ENCODE measurements at regions not wholly inside any gene's neighbourhood (a gene's known extent, or its start where the extent isn't known, plus 50 kb on each side); places are given as distances from the start of the nearest gene placed in this dataset.

DNA sequence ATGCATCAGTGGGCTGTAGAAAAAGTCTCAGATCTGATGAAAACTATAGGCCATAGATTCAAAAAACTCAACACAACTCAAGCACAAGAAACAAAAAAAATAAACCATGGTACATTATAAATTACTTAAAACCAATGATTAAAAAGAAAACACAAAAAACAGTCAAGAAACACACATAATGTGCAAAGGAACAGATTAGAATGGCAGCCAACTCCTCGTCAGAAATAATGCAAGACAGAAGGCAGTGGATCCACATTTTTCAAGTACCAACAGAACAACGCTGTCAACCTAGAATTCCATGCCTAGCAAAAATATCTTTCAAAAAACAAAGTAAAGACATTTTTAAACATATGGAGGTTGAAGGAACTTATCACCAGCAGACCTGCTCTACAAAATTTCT is 69.7 kb downstream of the PSMB1 start:
- no peaks in the 10 kb centered on the region for H3K36me3 Mint-ChIP-seq (ENCODE audit: low read depth)
- H3K27ac Mint-ChIP-seq = no peak overlapping the region
- no peaks in the 10 kb centered on the region for H3K4me1 Mint-ChIP-seq (ENCODE audit: low read depth)
- no peak overlapping the region for H3K4me3 Mint-ChIP-seq (ENCODE audit: low read depth)
- intact Hi-C loops (cut with micrococcal nuclease) = no loop called here
- no peak for DNase-seq (ENCODE audit: low spot score)
- peaks cover 3% of the 10 kb centered on the region for H3K27me3 Mint-ChIP-seq (ENCODE audit: low read depth)
- no peaks in the 10 kb centered on the region for H3K9me3 Mint-ChIP-seq

DNA sequence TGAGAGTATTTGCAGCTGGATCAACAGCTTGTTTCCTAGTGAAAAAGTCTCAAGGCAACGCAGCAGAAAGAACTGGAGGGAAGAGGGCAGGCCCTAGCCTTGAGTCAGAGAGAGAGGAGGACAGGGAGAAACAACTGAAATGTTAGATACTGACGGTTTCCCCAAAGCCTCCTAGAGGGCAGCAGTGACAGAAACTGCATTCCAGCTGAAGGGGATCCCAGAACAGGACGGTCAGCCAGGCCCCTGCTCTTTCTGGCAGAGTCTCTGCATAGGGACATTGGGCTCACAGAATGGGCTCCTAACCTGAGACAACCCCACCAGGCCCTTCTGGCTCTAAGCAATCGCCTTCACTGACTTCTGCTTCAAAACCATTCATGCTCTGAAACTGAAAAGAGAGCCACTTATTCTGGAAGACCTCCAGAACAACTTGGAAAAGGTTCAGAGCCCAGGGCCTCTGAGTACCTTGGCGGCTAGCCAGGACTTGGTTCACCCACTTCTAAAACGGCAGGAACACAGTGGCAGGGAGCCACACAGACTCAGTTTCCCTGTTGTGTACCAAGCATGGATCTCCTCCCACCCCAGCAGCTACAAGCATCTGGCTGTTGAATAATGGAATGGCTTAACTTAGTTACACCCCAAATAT is 72.9 kb downstream of the PSMB1 start:
- no peaks in the 10 kb centered on the region for H3K9me3 Mint-ChIP-seq

GRCh38 chr6:170476360-170476759 is 76.7 kb downstream of the PSMB1 start:
- H3K27ac Mint-ChIP-seq = no peak overlapping the region
- intact Hi-C loops (cut with micrococcal nuclease) = no loop called here

More for the DNA sequence above, 72.9 kb downstream of the PSMB1 start:
- DNase-seq (ENCODE audit: low spot score) = no peak
- Mint-ChIP-seq H3K4me3 (ENCODE audit: low read depth) (no peak overlapping the region), H3K27me3 (ENCODE audit: low read depth) (peaks cover 7% of the 10 kb centered on the region), H3K27ac (no peak overlapping the region), H3K36me3 (ENCODE audit: low read depth) (no peaks in the 10 kb centered on the region), H3K4me1 (ENCODE audit: low read depth) (no peaks in the 10 kb centered on the region)
- intact Hi-C loops (cut with micrococcal nuclease) = no loop called here

DNA sequence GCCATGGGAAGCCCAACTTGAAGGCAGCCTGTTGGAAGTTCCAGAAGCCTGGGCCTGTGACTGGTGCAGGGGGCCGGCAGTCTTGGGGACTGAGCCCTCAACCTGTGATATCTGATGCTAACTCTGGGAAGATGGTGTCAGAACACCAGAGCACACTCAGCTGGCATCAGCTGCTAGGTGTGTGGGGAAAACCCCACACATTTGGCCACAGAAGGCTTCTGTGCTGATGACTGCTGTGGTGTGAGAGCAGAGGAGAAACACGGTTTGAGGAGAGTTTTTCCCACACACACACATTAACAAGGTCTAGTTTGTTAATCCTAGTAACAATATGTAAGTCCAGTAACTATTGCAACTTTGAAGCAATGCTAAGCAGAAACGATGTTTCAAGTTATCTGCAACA is 78.0 kb downstream of the PSMB1 start:
- no peaks in the 10 kb centered on the region for H3K36me3 Mint-ChIP-seq (ENCODE audit: low read depth)
- DNase-seq (ENCODE audit: low spot score) = no peak
- H3K4me3 Mint-ChIP-seq (ENCODE audit: low read depth) = no peak overlapping the region
- no peak overlapping the region for H3K27ac Mint-ChIP-seq
- no peaks in the 10 kb centered on the region for H3K9me3 Mint-ChIP-seq
- H3K4me1 Mint-ChIP-seq (ENCODE audit: low read depth) = no peaks in the 10 kb centered on the region
- peaks cover 9% of the 10 kb centered on the region for H3K27me3 Mint-ChIP-seq (ENCODE audit: low read depth)
- intact Hi-C loops (cut with micrococcal nuclease) = no loop called here

More at GRCh38 chr6:170476360-170476759, 76.7 kb downstream of the PSMB1 start:
- Mint-ChIP-seq H3K4me1 (ENCODE audit: low read depth) (no peaks in the 10 kb centered on the region), H3K27me3 (ENCODE audit: low read depth) (peaks cover 9% of the 10 kb centered on the region), H3K4me3 (ENCODE audit: low read depth) (no peak overlapping the region), H3K36me3 (ENCODE audit: low read depth) (no peaks in the 10 kb centered on the region), H3K9me3 (no peaks in the 10 kb centered on the region)
- DNase-seq (ENCODE audit: low spot score) = no peak

DNA sequence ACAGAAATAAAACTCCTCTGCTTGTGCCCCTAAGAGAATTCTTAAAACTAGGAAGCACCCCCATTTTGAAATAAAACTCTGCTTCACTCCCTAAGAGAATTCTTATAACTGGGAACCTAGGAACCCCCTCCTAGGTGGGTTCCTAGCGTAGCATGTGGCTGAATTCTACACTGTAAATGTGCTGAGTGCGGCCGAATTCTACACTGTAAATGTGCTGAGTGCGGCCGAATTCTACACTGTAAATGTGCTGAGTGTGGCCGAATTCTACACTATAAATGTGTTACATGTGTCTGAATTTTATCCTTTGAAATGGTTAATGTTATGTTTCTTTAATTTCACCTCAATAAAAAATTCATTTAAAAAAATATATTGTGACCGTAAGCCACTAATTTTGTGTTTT is 79.3 kb downstream of the PSMB1 start:
- H3K4me3 Mint-ChIP-seq (ENCODE audit: low read depth) = no peak overlapping the region
- no peak for DNase-seq (ENCODE audit: low spot score)
- no peaks in the 10 kb centered on the region for H3K4me1 Mint-ChIP-seq (ENCODE audit: low read depth)
- no peaks in the 10 kb centered on the region for H3K36me3 Mint-ChIP-seq (ENCODE audit: low read depth)
- H3K27ac Mint-ChIP-seq = no peak overlapping the region
- peaks cover 9% of the 10 kb centered on the region for H3K27me3 Mint-ChIP-seq (ENCODE audit: low read depth)
- intact Hi-C loops (cut with micrococcal nuclease) = no loop called here
- no peaks in the 10 kb centered on the region for H3K9me3 Mint-ChIP-seq

- Mint-ChIP-seq H3K27me3 (ENCODE audit: low read depth) (peaks cover 9% of the 10 kb centered on the region), H3K4me3 (ENCODE audit: low read depth) (no peak overlapping the region), H3K36me3 (ENCODE audit: low read depth) (no peaks in the 10 kb centered on the region), H3K27ac (no peak overlapping the region), H3K9me3 (peaks cover 2% of the 10 kb centered on the region), H3K4me1 (ENCODE audit: low read depth) (no peaks in the 10 kb centered on the region)
- intact Hi-C loops (cut with micrococcal nuclease) = no loop called here
- DNase-seq (ENCODE audit: low spot score) = no peak
These were observed 79.8 kb downstream of the PSMB1 start for GRCh38 chr6:170473301-170473717.

DNA sequence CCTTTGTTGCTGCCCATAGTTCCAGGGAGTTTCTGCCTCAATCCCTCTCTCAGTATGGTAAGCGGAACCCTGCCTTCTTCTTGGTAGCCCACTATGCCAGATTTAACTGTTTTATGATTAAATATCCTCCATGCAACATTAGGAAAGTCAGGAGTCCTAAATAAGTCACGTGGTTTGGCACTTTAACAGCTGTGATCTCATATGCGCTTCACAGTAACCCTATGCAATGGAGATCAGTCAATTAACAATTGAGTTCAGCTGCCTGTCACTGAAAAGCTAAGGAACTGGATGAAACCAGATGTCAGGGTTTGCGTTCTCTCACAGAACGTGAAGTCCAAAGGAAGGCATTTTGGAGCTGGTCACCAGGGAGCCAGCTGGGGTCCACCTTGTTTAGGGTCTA is 81.6 kb downstream of the PSMB1 start:
- no peak overlapping the region for H3K4me3 Mint-ChIP-seq (ENCODE audit: low read depth)
- no peaks in the 10 kb centered on the region for H3K36me3 Mint-ChIP-seq (ENCODE audit: low read depth)
- no peak for DNase-seq (ENCODE audit: low spot score)
- peaks cover 9% of the 10 kb centered on the region for H3K9me3 Mint-ChIP-seq
- no peak overlapping the region for H3K27ac Mint-ChIP-seq
- peaks cover 7% of the 10 kb centered on the region for H3K27me3 Mint-ChIP-seq (ENCODE audit: low read depth)
- no peaks in the 10 kb centered on the region for H3K4me1 Mint-ChIP-seq (ENCODE audit: low read depth)
- intact Hi-C loops (cut with micrococcal nuclease) = no loop called here

DNA sequence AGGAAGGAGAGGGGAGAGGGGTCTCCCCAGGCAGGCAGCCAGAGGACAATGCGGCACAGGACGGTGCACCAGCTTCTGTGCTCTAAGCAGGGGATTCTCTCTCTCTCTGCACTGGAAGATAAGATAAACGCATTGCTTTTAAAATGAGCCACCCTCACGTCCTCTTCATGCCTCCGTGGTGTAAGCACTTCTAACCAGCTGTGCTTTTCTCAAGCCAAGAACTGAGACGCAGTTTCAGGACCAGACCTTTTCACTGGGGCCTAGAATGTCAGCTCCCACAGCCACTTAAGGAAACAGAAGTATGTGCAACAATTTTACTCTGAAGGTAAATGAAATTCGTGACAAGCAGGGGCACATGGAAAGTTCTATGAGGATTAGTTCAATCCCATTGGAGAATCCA is 82.4 kb downstream of the PSMB1 start:
- no peak overlapping the region for H3K27ac Mint-ChIP-seq
- peaks cover 11% of the 10 kb centered on the region for H3K9me3 Mint-ChIP-seq
- no peaks in the 10 kb centered on the region for H3K36me3 Mint-ChIP-seq (ENCODE audit: low read depth)
- DNase-seq (ENCODE audit: low spot score) = no peak
- H3K4me1 Mint-ChIP-seq (ENCODE audit: low read depth) = no peaks in the 10 kb centered on the region
- peaks cover 5% of the 10 kb centered on the region for H3K27me3 Mint-ChIP-seq (ENCODE audit: low read depth)
- no peak overlapping the region for H3K4me3 Mint-ChIP-seq (ENCODE audit: low read depth)
- intact Hi-C loops (cut with micrococcal nuclease) = no loop called here

- DNase-seq (ENCODE audit: low spot score) = no peak
- intact Hi-C loops (cut with micrococcal nuclease) = no loop called here
- Mint-ChIP-seq H3K27me3 (ENCODE audit: low read depth) (no peaks in the 10 kb centered on the region), H3K27ac (no peak overlapping the region), H3K4me3 (ENCODE audit: low read depth) (no peak overlapping the region), H3K4me1 (ENCODE audit: low read depth) (peaks cover 4% of the 10 kb centered on the region), H3K9me3 (peaks cover 13% of the 10 kb centered on the region), H3K36me3 (ENCODE audit: low read depth) (no peaks in the 10 kb centered on the region)
These were observed 88.6 kb downstream of the PSMB1 start for GRCh38 chr6:170464524-170464979.

DNA sequence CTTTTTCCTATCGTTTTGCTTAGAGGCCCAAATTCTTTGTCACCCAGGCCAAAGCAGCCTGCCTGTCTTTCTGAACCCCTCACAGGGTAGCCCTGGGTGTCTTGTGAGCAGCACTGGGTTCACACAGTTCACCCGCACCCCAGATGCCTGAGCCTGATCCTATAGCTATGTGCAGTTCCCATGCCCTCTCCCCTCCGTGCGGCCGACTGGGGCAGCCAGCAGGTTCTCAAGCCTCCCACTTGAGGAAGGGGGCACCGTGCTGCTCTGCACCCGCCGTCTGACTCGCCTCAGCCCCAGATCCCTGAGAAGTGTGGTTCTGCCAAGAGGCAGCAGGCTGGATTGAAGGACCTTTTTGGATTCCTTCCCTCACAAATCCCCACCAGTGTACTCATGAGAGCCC is 89.0 kb downstream of the PSMB1 start:
- peaks cover 13% of the 10 kb centered on the region for H3K9me3 Mint-ChIP-seq
- intact Hi-C loops (cut with micrococcal nuclease) = no loop called here
- no peak overlapping the region for H3K4me3 Mint-ChIP-seq (ENCODE audit: low read depth)
- H3K27me3 Mint-ChIP-seq (ENCODE audit: low read depth) = no peaks in the 10 kb centered on the region
- H3K27ac Mint-ChIP-seq = no peak overlapping the region
- H3K4me1 Mint-ChIP-seq (ENCODE audit: low read depth) = peaks cover 6% of the 10 kb centered on the region
- H3K36me3 Mint-ChIP-seq (ENCODE audit: low read depth) = no peaks in the 10 kb centered on the region
- DNase-seq (ENCODE audit: low spot score) = no peak

GRCh38 chr6:170463101-170463721 is 89.9 kb downstream of the PSMB1 start:
- Mint-ChIP-seq H3K36me3 (ENCODE audit: low read depth) (no peaks in the 10 kb centered on the region), H3K4me1 (ENCODE audit: low read depth) (peaks cover 6% of the 10 kb centered on the region), H3K27ac (no peak overlapping the region), H3K9me3 (peaks cover 10% of the 10 kb centered on the region), H3K4me3 (ENCODE audit: low read depth) (no peak overlapping the region), H3K27me3 (ENCODE audit: low read depth) (no peaks in the 10 kb centered on the region)
- DNase-seq (ENCODE audit: low spot score) = no peak
- intact Hi-C loops (cut with micrococcal nuclease) = no loop called here

- intact Hi-C loops (cut with micrococcal nuclease) = no loop called here
- no peak overlapping the region for H3K4me3 Mint-ChIP-seq (ENCODE audit: low read depth)
- DNase-seq (ENCODE audit: low spot score) = no peak
These were observed 90.6 kb downstream of the PSMB1 start for GRCh38 chr6:170462366-170463020.

More at GRCh38 chr6:170462366-170463020, 90.6 kb downstream of the PSMB1 start:
- H3K27me3 Mint-ChIP-seq (ENCODE audit: low read depth) = no peaks in the 10 kb centered on the region
- H3K4me1 Mint-ChIP-seq (ENCODE audit: low read depth) = peaks cover 6% of the 10 kb centered on the region
- no peaks in the 10 kb centered on the region for H3K36me3 Mint-ChIP-seq (ENCODE audit: low read depth)
- H3K9me3 Mint-ChIP-seq = peaks cover 4% of the 10 kb centered on the region
- no peak overlapping the region for H3K27ac Mint-ChIP-seq
